GM23338 (cell line): ENCODE measurements at regions not wholly inside any gene's neighbourhood (a gene's known extent, or its start where the extent isn't known, plus 50 kb on each side); places are given as distances from the start of the nearest gene placed in this dataset.
A peak's percentile ranks its signal among the peaks of the same experiment; 100 is the strongest.

Experiments used
- ATAC-seq: fragments of 200-7000 bp; cut with Tn5 transposase; 3 replicates; pipeline ENCODE4 v1.9.1; 2020
- DNase-seq: peaks from one replicate; pipeline ENCODE4 v3.0.0-alpha.2; 2015; ENCODE audit warnings: low spot score
- H2AFZ ChIP-seq: fragments of 200-600 bp; sonication (generic); 2 replicates; pipeline ENCODE4 v1.8.0; 2016; ENCODE audit warnings: antibody characterized with exemption, mild to moderate bottlenecking, moderate library complexity
- H3F3A ChIP-seq: fragments of 200-600 bp; sonication (generic); replicated peaks from 2 replicates; pipeline ENCODE4 v1.8.0; 2017; ENCODE audit warnings: antibody characterized with exemption, mixed run types, low read depth
- H3K27ac ChIP-seq: fragments of 200-600 bp; sonication (generic); 2 replicates; pipeline ENCODE4 v1.6.1; 2016; ENCODE audit warnings: low read depth
- H3K27me3 ChIP-seq: fragments of 200-600 bp; sonication (generic); 2 replicates; pipeline ENCODE4 v1.8.0; 2016; ENCODE audit warnings: mild to moderate bottlenecking, mixed run types, moderate library complexity; ENCODE audit not compliant: insufficient read depth
- H3K36me3 ChIP-seq: fragments of 200-600 bp; sonication (generic); 2 replicates; pipeline ENCODE4 v1.8.0; 2016; ENCODE audit warnings: mild to moderate bottlenecking; ENCODE audit not compliant: insufficient read depth
- H3K4me1 ChIP-seq: fragments of 200-600 bp; sonication (generic); 2 replicates; pipeline ENCODE4 v1.8.0; 2016; ENCODE audit warnings: mild to moderate bottlenecking, moderate library complexity; ENCODE audit not compliant: insufficient read depth
- H3K4me2 ChIP-seq: fragments of 200-600 bp; sonication (generic); 2 replicates; pipeline ENCODE4 v1.7.1; 2017; ENCODE audit warnings: mixed run types
- H3K4me3 ChIP-seq: fragments of 200-600 bp; sonication (generic); 2 replicates; pipeline ENCODE4 v1.6.1; 2016; ENCODE audit warnings: mixed run types
- H3K79me2 ChIP-seq: fragments of 200-600 bp; sonication (generic); replicated peaks from 2 replicates; pipeline ENCODE4 v1.8.0; 2017; ENCODE audit warnings: mild to moderate bottlenecking; ENCODE audit not compliant: insufficient read depth
- H3K9me2 ChIP-seq: fragments of 200-600 bp; sonication (generic); 2 replicates; pipeline ENCODE4 v1.8.0; 2017; ENCODE audit not compliant: insufficient read depth
- H4K20me1 ChIP-seq: fragments of 200-600 bp; sonication (generic); replicated peaks from 2 replicates; pipeline ENCODE4 v1.8.0; 2017; ENCODE audit warnings: mild to moderate bottlenecking; ENCODE audit not compliant: insufficient read depth
- H3K27ac Mint-ChIP-seq: 2 replicates; pipeline ENCODE4 v1.8.0; 2020; ENCODE audit warnings: inconsistent platforms, mild to moderate bottlenecking, moderate library complexity, mixed read lengths
- H3K27me3 Mint-ChIP-seq: 3 replicates; pipeline ENCODE4 v1.8.0; 2022; ENCODE audit warnings: low read depth, mild to moderate bottlenecking, moderate library complexity, mixed read lengths, inconsistent platforms; ENCODE audit not compliant: insufficient read depth, poor library complexity
- H3K36me3 Mint-ChIP-seq: 3 replicates; pipeline ENCODE4 v1.8.0; 2021; ENCODE audit warnings: low read depth, mild to moderate bottlenecking, inconsistent platforms, moderate library complexity, mixed read lengths
- H3K4me1 Mint-ChIP-seq: 3 replicates; pipeline ENCODE4 v1.8.0; 2020; ENCODE audit warnings: mild to moderate bottlenecking, inconsistent platforms, mixed read lengths
- H3K4me3 Mint-ChIP-seq: 3 replicates; pipeline ENCODE4 v1.8.0; 2021; ENCODE audit warnings: moderate library complexity, mild to moderate bottlenecking, inconsistent platforms, mixed read lengths
- H3K9me3 Mint-ChIP-seq: 3 replicates; pipeline ENCODE4 v1.8.0; 2020; ENCODE audit warnings: moderate library complexity, mild to moderate bottlenecking, inconsistent platforms, mixed read lengths
- CREB1 ChIP-seq: fragments of 250-450 bp; sonication (Bioruptor Pico); IDR thresholded peaks from 2 replicates; pipeline ENCODE4 v1.5.0; 2020; ENCODE audit warnings: low read depth, mild to moderate bottlenecking, moderate library complexity
- ETS1 ChIP-seq: IDR thresholded peaks from 2 replicates; pipeline ENCODE4 v1.6.1; 2016; ENCODE audit warnings: antibody characterized with exemption
- JUNB ChIP-seq: IDR thresholded peaks from one replicate; pipeline ENCODE4 v1.6.1; 2016; ENCODE audit warnings: antibody characterized with exemption; ENCODE audit not compliant: unreplicated experiment
- NANOG ChIP-seq: IDR thresholded peaks from 2 replicates; pipeline ENCODE4 v1.6.1; 2016; ENCODE audit warnings: antibody characterized with exemption, borderline replicate concordance
- POLR2AphosphoS5 ChIP-seq: IDR thresholded peaks from 2 replicates; pipeline ENCODE4 v1.6.1; 2016; ENCODE audit warnings: antibody characterized with exemption, low read depth
- ZNF114 ChIP-seq: fragments of 250-450 bp; sonication (Bioruptor Pico); IDR thresholded peaks from 2 replicates; pipeline ENCODE4 v1.5.0; 2020; ENCODE audit warnings: mild to moderate bottlenecking, moderate library complexity
- ZNF331 ChIP-seq: fragments of 250-450 bp; sonication (Bioruptor Pico); IDR thresholded peaks from 2 replicates; pipeline ENCODE4 v1.5.0; 2020; ENCODE audit warnings: low read depth, mild to moderate bottlenecking, moderate library complexity
- TF ChIP-seq, protein P1 (sequence below): IDR thresholded peaks from one replicate; pipeline ENCODE4 v1.6.1; 2018; ENCODE audit warnings: antibody characterized with exemption; ENCODE audit not compliant: unreplicated experiment

DNA sequence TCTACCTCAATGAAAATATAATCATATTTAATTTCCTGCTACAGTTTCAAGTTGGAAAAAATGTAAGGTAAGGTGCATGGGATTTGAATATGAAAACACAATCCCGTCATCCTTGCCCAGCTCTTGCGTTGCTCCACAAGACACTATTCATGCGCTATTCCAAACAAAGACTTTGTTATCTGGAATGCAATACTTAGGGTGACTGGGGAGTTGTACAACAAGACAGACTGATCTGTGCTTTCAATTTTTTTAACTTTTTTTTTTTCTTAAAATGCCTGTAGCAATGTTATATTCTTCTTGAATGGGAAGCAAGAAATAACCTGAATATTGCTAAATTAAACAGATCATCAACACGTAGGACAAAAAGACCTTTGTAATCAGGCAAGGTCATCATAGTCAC is 1077.2 kb downstream of the TTLL7 start:
- DNase-seq: no peak
- no peak for ATAC-seq
- peaks cover 24% of the 10 kb centered on the region for H3K4me1 Mint-ChIP-seq

GRCh38 chr1:82920418-82921248 is 1078.3 kb downstream of the TTLL7 start:
- Histone ChIP-seq H3K36me3 (no peaks in the 10 kb centered on the region), H3K4me3 (no peak overlapping the region), H3K79me2 (no peaks in the 10 kb centered on the region), H3K27me3 (no peaks in the 10 kb centered on the region), H3K4me2 (no peak overlapping the region), H3K9me2 (peaks cover 3% of the 10 kb centered on the region; the same call in 1 of the 2 replicates), H2AFZ (peak overlapping the region; percentile 40; the same call in 1 of the 2 replicates), H4K20me1 (no peaks in the 10 kb centered on the region), H3K27ac (no peak overlapping the region), H3F3A (no peaks in the 10 kb centered on the region), H3K4me1 (peaks cover 5% of the 10 kb centered on the region; the same call in 1 of the 2 replicates)
- Mint-ChIP-seq H3K27me3 (no peaks in the 10 kb centered on the region), H3K4me1 (peaks cover 24% of the 10 kb centered on the region), H3K27ac (peak overlapping the region; percentile 70; the same call in 1 of the 2 replicates), H3K9me3 (no peaks in the 10 kb centered on the region), H3K4me3 (no peak overlapping the region), H3K36me3 (no peaks in the 10 kb centered on the region)
- DNase-seq: no peak
- no peak for ATAC-seq
- TF ChIP-seq ZNF331 (CRISPR knock-in tag) (no peak), CREB1 (no peak), ZNF114 (CRISPR knock-in tag) (no peak), POLR2AphosphoS5 (no peak), ETS1 (no peak), JUNB (no peak)
- TF ChIP-seq, protein P1, sequence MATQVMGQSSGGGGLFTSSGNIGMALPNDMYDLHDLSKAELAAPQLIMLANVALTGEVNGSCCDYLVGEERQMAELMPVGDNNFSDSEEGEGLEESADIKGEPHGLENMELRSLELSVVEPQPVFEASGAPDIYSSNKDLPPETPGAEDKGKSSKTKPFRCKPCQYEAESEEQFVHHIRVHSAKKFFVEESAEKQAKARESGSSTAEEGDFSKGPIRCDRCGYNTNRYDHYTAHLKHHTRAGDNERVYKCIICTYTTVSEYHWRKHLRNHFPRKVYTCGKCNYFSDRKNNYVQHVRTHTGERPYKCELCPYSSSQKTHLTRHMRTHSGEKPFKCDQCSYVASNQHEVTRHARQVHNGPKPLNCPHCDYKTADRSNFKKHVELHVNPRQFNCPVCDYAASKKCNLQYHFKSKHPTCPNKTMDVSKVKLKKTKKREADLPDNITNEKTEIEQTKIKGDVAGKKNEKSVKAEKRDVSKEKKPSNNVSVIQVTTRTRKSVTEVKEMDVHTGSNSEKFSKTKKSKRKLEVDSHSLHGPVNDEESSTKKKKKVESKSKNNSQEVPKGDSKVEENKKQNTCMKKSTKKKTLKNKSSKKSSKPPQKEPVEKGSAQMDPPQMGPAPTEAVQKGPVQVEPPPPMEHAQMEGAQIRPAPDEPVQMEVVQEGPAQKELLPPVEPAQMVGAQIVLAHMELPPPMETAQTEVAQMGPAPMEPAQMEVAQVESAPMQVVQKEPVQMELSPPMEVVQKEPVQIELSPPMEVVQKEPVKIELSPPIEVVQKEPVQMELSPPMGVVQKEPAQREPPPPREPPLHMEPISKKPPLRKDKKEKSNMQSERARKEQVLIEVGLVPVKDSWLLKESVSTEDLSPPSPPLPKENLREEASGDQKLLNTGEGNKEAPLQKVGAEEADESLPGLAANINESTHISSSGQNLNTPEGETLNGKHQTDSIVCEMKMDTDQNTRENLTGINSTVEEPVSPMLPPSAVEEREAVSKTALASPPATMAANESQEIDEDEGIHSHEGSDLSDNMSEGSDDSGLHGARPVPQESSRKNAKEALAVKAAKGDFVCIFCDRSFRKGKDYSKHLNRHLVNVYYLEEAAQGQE: no peak

More for the DNA sequence above, 1077.2 kb downstream of the TTLL7 start:
- Histone ChIP-seq H3K4me2 (no peak overlapping the region), H4K20me1 (no peaks in the 10 kb centered on the region), H2AFZ (no peak overlapping the region), H3K4me1 (peaks cover 5% of the 10 kb centered on the region; the same call in 1 of the 2 replicates), H3K36me3 (no peaks in the 10 kb centered on the region), H3K27me3 (no peaks in the 10 kb centered on the region), H3F3A (no peaks in the 10 kb centered on the region), H3K27ac (no peak overlapping the region), H3K79me2 (no peaks in the 10 kb centered on the region), H3K9me2 (peaks cover 3% of the 10 kb centered on the region; the same call in 1 of the 2 replicates), H3K4me3 (no peak overlapping the region)
- Mint-ChIP-seq H3K9me3 (no peaks in the 10 kb centered on the region), H3K36me3 (no peaks in the 10 kb centered on the region), H3K27me3 (no peaks in the 10 kb centered on the region), H3K27ac (no peak overlapping the region), H3K4me3 (no peak overlapping the region)
- TF ChIP-seq JUNB (no peak), ETS1 (no peak), NANOG (no peak)
- TF ChIP-seq, protein P1: no peak
